Activated gamma-delta T cell treated with anti-CD3 and anti-CD28 coated beads, Interleukin-2, amount 50 U/mL, for 16 hours (primary cell): ENCODE measurements at regions not wholly inside any gene's neighbourhood (a gene's known extent, or its start where the extent isn't known, plus 50 kb on each side); places are given as distances from the start of the nearest gene placed in this dataset.

Experiments
- DNase-seq: peaks from one replicate; pipeline ENCODE4 v3.0.0-alpha.2; 2020; ENCODE audit warnings: low read depth

DNA sequence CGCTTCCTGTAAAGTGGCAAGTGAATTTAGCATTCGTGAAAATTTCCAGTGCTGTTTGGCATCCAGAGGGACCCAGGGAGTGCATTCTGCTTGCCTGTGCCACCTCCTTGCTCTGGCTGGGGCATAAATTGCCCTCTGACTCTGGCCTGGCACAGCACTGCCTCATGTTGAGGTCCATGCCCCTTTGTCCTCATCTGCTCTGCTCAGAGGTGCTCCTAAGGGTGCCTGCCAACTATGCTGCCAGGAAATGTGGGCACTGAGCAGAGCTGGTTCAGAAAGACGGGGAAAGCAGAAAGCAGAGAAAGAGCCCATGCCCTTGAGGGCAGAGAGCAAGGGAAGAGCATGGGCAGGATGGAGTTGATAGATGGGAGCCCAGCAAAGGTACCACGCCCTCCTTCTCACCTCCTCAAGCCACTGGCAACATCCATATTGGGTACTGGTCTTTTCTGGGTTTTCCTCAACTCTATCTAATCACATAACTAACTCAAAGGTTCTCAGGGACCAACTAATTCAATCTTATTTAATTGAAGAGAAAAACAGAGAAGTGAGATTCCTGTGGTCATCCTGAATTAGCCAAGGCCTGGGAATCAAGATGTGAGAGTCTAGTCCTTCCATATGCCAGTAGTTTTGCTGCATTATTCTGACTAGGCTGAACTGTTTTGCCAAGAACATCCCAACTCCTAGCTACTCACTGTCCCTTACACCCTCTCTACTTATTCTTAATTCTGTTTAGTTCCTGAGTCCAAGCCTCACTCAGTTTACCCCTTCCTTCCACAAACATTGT lies 441.5 kb upstream of the TNP1 start:
- DNase-seq, result no peak

DNA sequence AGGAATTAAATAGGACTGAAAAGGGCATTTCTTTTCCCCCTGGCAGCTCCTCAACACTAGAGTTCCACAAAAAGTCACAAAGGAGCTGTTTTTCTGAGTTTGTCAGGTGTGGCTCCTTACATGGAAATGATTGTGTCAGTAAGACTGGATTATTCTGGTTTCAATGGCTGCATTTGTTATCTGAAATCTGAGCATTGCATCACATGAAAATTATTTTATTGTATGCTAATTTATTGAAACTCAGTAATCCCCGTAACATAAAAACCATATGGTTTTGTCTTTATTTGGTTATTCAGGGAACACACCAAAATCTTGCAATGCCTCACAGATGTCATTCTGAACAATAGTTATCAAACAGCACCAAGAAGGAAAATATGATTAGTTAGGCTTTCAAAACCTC lies 439.7 kb upstream of the TNP1 start:
- no peak for DNase-seq

GRCh38 chr2:217297096-217297495 lies 437.2 kb upstream of the TNP1 start:
- DNase-seq, result no peak

- no peak for DNase-seq
Measured at GRCh38 chr2:217294818-217295217, 435.0 kb upstream of the TNP1 start.

DNA sequence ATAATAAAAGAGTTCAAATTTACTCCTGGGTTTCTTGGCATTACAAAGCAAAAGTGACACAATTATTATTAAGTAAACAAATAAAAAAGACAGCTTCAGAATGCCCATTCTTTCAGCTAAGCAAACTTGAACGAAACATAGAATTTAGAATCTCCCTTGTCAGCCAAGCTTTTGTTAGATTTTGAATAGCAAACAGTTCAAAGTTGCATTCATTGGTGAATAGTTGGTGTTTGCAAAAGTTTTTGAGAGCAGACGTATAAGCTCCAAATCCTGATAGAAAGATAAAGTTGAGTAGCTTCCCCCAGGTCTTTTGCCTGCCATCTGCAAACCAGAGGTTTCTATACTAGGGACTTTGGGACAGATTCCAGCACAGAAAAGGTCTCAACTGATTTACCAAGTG lies 434.3 kb upstream of the TNP1 start:
- no peak for DNase-seq

- no peak for DNase-seq
Measured at GRCh38 chr2:217293607-217294006, 433.7 kb upstream of the TNP1 start.

GRCh38 chr2:217293046-217293445 lies 433.2 kb upstream of the TNP1 start:
- no peak for DNase-seq

- no peak for DNase-seq
Measured at GRCh38 chr2:217291259-217291658, 431.4 kb upstream of the TNP1 start.

- no peak for DNase-seq
Measured at GRCh38 chr2:217290467-217290866, 430.6 kb upstream of the TNP1 start.

GRCh38 chr2:217289907-217290280 lies 430.0 kb upstream of the TNP1 start:
- DNase-seq, result no peak

- DNase-seq, result no peak
Measured at GRCh38 chr2:217289177-217289906, 429.5 kb upstream of the TNP1 start.

GRCh38 chr2:217288472-217289063 lies 428.7 kb upstream of the TNP1 start:
- no peak for DNase-seq

DNA sequence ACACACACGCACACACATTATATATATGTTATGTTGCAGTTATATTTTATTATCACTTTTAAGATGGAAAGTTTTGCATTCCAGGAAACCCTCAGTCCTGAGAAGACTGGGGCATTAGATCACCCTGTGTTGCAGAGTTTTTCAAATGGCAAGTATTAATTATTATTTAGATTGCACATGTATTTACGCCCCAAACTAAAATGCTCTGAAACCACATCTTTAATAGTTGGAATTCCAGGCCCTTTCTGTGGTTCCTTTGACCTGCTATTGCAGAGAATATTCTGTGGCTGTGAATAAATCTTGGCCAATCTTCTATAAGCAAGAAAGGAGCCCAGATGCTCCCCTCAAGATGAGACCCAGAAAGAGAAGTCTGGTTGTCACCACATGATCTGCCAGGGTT lies 427.0 kb upstream of the TNP1 start:
- DNase-seq, result no peak

DNA sequence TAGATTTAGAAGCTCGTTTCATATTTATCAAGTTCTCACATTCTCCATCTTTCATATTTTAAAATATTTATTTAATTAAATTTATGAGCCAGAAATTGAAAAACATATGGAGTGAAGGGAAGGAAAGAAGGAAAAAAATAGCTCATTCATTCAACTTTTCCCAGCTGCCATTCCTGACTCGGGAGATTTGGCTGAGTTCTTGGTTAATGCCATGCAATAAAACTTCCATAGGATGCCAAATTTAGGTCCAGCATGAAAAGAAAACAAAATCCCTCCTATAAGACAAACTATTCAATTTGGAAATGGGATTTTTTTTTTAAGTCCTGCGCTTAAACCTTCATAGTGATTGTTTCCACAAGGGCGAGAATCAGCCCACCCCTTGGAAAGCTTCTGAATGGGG lies 426.1 kb upstream of the TNP1 start:
- DNase-seq, result no peak

DNA sequence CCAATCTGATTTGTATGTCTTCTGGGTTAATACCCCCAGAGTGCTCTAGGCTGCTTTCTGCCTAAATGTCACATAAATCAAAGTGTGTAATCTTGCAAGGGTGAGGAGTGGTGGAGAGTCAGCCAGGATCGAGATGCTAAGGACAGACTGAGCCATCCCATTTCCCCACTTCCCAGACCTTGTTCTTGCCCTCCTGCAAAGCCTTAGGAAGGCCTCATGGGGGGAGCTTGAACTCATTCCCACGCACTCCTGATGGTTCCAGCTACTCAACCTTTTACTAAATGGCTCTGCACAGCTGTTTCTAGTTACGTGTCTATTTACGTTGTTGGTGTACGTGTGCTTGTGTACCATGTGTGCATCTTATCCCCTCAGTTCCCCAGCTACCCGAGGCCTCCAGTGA lies 423.6 kb upstream of the TNP1 start:
- no peak for DNase-seq

DNA sequence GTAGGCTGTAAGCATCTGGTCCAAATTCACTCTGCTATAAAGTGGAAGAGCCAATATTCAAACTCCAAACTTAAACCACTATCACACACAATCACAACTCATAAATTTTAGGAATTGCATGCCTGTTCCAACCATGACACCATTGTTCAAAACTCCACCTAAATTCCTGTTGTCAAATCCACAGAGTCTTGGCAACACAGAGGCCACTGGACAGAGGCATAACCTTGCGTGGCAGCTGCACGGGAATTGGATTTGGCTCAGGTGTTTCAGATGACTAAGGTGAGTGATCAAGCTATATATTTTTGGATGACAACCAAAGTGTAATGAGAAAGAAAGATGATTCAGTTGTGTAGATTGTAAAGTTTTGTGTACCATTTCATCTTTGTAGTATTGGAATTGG lies 422.7 kb upstream of the TNP1 start:
- no peak for DNase-seq

DNA sequence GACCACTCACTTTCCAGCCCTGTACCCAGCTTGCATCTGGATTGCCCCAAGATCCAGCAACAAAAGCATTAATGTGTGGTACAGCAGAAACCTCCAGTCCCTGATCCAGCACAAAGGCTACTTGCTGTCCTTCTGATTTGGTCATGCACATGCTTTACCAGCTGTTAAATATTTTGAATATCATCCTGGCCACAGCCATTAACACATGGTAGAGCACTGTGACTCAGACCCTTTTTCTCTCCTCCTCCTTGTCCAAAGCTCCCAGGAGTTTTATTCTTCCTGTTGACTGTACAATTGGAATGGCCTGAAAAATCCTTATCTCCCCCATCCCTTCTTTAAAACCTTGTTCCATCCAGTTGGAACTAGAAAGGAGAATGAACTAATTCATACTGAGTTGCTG lies 419.7 kb upstream of the TNP1 start:
- DNase-seq, result no peak

- DNase-seq, result no peak
Measured at GRCh38 chr2:217279140-217279539, 419.3 kb upstream of the TNP1 start.

DNA sequence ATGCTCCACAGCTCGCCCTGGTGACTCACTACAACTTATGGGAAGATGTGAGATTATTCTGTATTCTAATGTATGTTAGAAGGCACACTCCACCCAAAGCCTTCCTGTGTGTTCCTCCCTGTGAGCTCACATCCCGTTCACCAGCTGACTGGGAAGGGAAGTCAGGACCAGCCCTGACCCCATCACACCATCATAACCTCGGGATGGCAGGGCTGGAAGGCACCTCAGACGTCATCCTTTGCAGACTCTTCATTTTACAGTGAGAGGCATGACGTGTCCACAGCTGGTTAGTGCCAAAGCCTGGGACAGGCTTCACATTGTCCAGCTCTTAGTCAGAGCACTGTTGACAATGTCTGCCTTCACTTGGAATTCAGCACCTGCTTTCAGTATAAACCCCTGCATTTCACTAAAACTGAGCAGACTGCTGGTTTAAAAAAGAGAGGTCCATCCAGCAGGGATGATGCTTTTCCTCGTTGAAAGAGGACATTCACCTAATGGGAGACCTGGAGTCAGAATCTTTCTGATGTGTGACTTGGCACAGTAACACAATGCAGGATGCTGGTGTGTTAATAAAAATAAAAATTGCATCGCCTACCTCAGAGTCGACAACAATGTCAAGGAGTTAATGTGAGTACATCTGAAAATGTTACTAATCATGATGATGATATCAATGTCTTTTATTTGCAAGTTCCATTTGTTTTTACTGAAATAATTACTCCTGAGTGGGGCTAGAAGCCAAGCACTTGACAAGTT lies 418.0 kb upstream of the TNP1 start:
- DNase-seq, result no peak

- DNase-seq, result no peak
Measured at GRCh38 chr2:217276433-217276832, 416.6 kb upstream of the TNP1 start.

GRCh38 chr2:217275091-217275490 lies 415.2 kb upstream of the TNP1 start:
- no peak for DNase-seq

DNA sequence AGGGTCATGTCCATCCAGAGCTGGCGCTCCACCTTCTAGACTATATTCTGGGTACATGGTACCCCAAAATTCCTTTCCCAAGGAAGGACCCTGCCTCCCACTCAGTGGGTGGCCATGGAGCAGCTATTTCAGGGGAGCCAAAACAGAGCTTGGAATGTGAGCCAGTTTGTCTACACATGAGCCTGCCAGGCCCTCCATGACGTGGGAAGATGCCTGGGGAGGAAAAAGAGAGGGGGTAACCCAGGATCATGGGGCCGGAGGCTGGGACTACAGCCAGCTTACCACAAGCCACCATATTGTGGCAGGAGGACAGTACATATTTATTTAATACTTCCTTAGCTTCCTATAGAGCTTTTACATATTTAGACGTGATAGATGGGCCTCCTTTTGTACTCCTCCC lies 414.7 kb upstream of the TNP1 start:
- no peak for DNase-seq

DNA sequence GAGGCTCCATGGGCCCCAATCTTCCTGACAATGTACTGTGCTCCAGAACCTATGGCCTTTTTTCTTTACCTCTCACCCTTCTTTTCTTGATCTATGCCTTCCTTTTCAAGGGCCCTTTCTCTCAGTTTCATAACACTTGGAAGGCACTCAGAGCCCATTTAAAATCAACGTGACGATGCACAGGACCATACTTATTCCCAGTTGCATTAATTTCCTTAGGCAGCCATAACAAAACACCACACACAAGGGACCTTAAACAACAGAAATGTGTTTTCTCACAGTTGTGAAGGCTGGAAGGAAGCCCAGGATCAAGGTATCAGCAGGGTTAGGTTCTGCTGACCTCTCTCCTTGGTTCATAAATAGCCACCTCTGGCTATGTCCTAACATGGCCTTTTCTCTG lies 414.0 kb upstream of the TNP1 start:
- DNase-seq, result no peak
